Kidney (tissue), 13 donors: ENCODE measurements at regions not wholly inside any gene's neighbourhood (a gene's known extent, or its start where the extent isn't known, plus 50 kb on each side); places are given as distances from the start of the nearest gene placed in this dataset.
"Not testable (repeated sequence)": the region's sequence is repeated elsewhere in the genome, so short reads cannot be mapped to it uniquely, and the experiment has no call there.

Experiments used
- DNase-seq, 5 donors: peaks; one replicate each; pipeline ENCODE4 v3.0.0-alpha.2; 2013 to 2020
- FAIRE-seq: peaks from 2 replicates; lab custom pipeline; 2012; peaks lifted over from hg19 to GRCh38; lab: Jason Lieb, UNC
- H3K27ac ChIP-seq, 2 donors: one replicate each; pipeline ENCODE4 v1.7.0; 2013; ENCODE audit warnings: low read depth in 2 of 2, low read length in 2 of 2, inconsistent platforms in 1 of 2
- H3K27me3 ChIP-seq: one replicate; pipeline ENCODE4 v1.7.1; 2013; ENCODE audit warnings: low read length, inconsistent platforms; ENCODE audit not compliant: control insufficient read depth, insufficient read depth
- H3K36me3 ChIP-seq, 3 donors: one replicate each; pipeline versions ENCODE4 v1.7.0 to v1.7.1; 2013; ENCODE audit warnings: low read length in 3 of 3, control low read depth in 1 of 3, inconsistent platforms in 1 of 3; ENCODE audit not compliant: insufficient read depth in 3 of 3, control insufficient read depth in 2 of 3
- H3K4me1 ChIP-seq, 3 donors: one replicate each; pipeline versions ENCODE4 v1.7.0 to v1.7.1; 2013; ENCODE audit warnings: low read length in 3 of 3, inconsistent platforms in 1 of 3, low read depth in 1 of 3; ENCODE audit not compliant: control insufficient read depth in 2 of 3, insufficient read depth in 2 of 3
- H3K4me3 ChIP-seq, 3 donors: one replicate each; pipeline versions ENCODE4 v1.7.0 to v1.8.1; 2013; ENCODE audit warnings: low read length in 3 of 3, control low read depth in 1 of 3, inconsistent platforms in 1 of 3
- H3K9ac ChIP-seq, 3 donors: one replicate each; pipeline versions ENCODE4 v1.7.0 to v1.7.1; 2013; ENCODE audit warnings: low read length in 3 of 3, control low read depth in 1 of 3, inconsistent platforms in 1 of 3
- H3K9me3 ChIP-seq, 3 donors: one replicate each; pipeline versions ENCODE4 v1.7.0 to v1.7.1; 2013; ENCODE audit warnings: low read length in 3 of 3, control low read depth in 1 of 3, inconsistent platforms in 1 of 3; ENCODE audit not compliant: control insufficient read depth in 2 of 3, insufficient read depth in 1 of 3
- CTCF ChIP-seq: IDR thresholded peaks from 3 replicates; pipeline ENCODE4 v1.5.1; 2012; ENCODE audit warnings: mild to moderate bottlenecking, moderate library complexity, borderline replicate concordance; ENCODE audit not compliant: insufficient read depth; ENCODE audit errors: extremely low read depth
- intact Hi-C: fragments of 100-400 bp; cut with DNase I; formaldehyde crosslinking; loops from one replicate; pipeline ENCODE4 v1.11.1; 2022
- donor health status: control.
- donor health status: control.
- donor health status: control.
- donor health status: control.
- donor health status: control.
- donor health status: DM: yes; HTN: yes; CAD: no.
- donor health status: Normal renal cell carcinoma (clear cell type).

DNA sequence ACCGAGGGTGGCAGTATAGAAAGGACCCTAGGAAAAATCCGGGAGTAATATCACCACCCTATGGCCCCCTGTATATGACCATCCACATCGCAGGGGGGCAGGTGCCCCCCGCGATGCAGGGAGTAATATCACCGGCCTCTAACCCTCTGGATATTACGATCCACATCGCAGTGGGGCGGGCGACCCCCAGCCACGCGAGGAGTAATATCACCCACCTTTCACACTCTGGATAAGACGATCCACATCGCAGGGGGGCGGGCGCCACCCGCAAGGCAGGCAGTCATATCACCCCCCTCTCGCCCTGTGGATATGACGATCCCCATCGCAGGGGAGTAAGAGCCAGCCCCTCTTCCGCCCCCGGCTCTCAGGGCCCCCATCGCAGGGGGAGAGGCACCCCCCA lies 76.7 kb upstream of the RUBCNL start:
- H3K4me3 ChIP-seq: no peak overlapping the region
- no peaks in the 10 kb centered on the region for H3K36me3 ChIP-seq
- DNase-seq (no peak), FAIRE-seq (no peak)
- H3K27me3 ChIP-seq: no peaks in the 10 kb centered on the region
- H3K4me1 ChIP-seq: no peaks in the 10 kb centered on the region
- no peak overlapping the region for H3K9ac ChIP-seq
- intact Hi-C loops: no loop called here
- no peak overlapping the region for H3K27ac ChIP-seq
- no peaks in the 10 kb centered on the region for H3K9me3 ChIP-seq
- no peak for TF ChIP-seq CTCF

DNA sequence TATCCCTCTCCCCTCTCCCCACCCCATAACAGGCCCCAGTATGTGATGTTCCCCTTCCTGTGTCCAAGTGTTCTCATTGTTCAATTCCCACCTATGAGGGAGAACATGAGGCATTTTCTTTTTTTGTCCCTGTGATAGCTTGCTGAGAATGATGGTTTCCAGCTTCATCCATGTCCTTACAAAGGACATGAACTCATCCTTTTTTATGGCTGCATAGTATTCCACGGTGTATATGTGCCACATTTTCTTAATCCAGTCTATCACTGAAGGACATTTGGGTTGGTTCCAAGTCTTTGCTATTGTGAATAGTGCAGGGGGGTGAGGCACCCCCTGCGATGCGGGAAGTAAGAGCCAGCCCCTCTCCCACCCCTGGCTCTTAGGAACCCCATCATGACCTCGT lies 73.2 kb upstream of the RUBCNL start:
- FAIRE-seq, H3K36me3 ChIP-seq, H3K27me3 ChIP-seq, DNase-seq, H3K27ac ChIP-seq, H3K4me3 ChIP-seq, intact Hi-C loops, H3K9ac ChIP-seq, H3K9me3 ChIP-seq, H3K4me1 ChIP-seq: not testable (repeated sequence)

GRCh38 chr13:46457255-46457654 lies 70.2 kb upstream of the RUBCNL start:
- H3K27ac ChIP-seq, DNase-seq, H3K36me3 ChIP-seq, FAIRE-seq, H3K9ac ChIP-seq, H3K9me3 ChIP-seq, intact Hi-C loops, H3K4me3 ChIP-seq, H3K4me1 ChIP-seq, H3K27me3 ChIP-seq: not testable (repeated sequence)

DNA sequence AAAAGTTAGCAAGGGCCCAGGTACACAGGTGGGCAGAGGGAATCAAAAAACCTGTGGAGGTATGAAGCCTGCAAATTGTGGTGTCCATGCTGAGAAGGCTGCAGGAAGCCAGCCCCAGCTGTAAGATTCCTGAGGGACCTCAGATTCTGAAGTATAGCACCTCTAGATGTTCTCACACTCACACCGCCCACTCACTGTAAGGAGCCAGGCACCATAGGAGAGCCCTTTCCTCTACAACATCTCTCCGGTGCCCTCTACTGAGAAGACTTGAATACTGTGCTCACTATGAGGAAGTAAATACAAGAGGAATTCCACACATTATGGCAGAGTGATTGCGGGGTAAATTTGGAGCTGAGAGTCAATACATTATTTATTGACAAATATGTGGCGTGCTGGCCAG lies 68.9 kb upstream of the RUBCNL start:
- FAIRE-seq, H3K36me3 ChIP-seq, DNase-seq, H3K27ac ChIP-seq, H3K4me1 ChIP-seq, H3K4me3 ChIP-seq, H3K27me3 ChIP-seq, H3K9ac ChIP-seq, H3K9me3 ChIP-seq, intact Hi-C loops: not testable (repeated sequence)

DNA sequence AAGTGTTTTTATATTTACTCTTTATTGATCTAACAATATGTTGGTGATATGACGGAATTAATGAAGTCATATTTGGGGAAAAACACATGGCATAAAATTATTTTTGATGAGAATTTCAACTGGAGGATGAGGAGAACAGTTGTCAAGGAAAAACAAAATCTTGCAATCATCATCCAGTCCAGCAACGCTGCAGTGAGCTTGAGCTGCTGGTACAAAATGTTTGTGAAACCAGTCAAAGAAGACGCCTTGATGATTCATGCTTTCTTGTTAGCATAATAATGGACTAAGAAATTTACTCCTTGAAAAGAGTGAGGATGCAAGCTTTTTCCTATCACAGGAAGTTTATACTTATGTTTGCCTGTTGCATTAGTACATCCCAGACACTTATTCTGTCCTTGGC lies 64.1 kb upstream of the RUBCNL start:
- intact Hi-C loops, H3K9me3 ChIP-seq, H3K4me1 ChIP-seq, H3K4me3 ChIP-seq, DNase-seq, FAIRE-seq, H3K9ac ChIP-seq, H3K36me3 ChIP-seq, H3K27me3 ChIP-seq, H3K27ac ChIP-seq: not testable (repeated sequence)

DNA sequence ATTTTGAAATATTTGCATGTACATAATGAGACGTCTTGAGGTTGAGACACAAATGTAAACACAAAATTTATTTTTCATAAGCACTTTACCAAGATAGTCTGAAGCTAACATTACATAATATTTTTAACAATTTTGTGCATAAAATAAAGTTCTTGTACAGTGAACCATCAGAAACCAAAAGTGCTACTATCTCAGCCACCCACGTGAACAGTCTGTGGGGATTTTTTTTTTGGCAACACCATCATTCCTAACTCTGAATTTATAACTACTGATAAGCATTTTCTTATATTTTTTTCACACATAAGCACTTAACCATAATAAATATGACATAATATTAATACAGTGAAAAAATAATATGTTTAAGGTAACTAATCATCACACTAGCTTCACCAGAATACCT lies 62.9 kb upstream of the RUBCNL start:
- H3K36me3 ChIP-seq, intact Hi-C loops, H3K4me1 ChIP-seq, H3K4me3 ChIP-seq, H3K27me3 ChIP-seq, H3K9me3 ChIP-seq, DNase-seq, H3K27ac ChIP-seq, H3K9ac ChIP-seq: not testable (repeated sequence)
- peak; percentile 19 for FAIRE-seq

GRCh38 chr13:46448148-46448547 lies 61.1 kb upstream of the RUBCNL start:
- not testable (repeated sequence) for DNase-seq, H3K27me3 ChIP-seq

DNA sequence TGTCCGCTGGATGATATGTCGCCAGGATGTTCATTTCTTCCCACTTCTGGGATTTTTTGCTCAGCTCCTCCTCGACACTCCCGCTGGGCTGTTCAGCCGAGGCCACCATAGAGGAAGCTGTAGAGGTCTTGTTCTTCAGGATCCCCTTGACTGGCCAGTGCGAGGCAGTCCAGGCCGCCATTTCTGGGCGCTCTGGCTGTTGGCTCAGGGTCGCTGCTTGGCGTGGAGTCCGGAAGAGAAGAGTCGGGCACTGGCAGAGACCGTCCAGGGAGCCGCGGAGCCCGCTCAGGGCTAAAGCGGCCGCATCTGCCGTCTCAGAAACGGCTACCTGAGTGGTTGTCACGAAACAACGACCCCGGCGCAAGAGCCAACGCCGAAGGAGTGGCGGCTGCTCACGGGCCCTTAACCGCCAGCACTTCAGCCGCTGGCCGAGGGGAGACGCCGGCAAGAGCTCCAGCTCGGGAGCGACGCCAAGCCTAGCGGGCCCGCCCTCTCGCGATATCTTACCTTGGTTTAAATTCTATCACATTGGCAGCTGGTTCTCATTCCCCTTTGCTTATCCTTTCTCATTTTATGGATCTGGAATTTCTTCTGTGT lies 50.9 kb upstream of the RUBCNL start:
- intact Hi-C loops, H3K27me3 ChIP-seq, FAIRE-seq, H3K4me1 ChIP-seq, H3K27ac ChIP-seq, H3K36me3 ChIP-seq, H3K9me3 ChIP-seq, H3K9ac ChIP-seq, H3K4me3 ChIP-seq: not testable (repeated sequence)
- peak in 4 of 5 donors; percentile 7 to 52 (median 10) for DNase-seq

More at GRCh38 chr13:46448148-46448547, 61.1 kb upstream of the RUBCNL start:
- peak; percentile 54 for FAIRE-seq
- H3K27ac ChIP-seq, H3K4me3 ChIP-seq, H3K36me3 ChIP-seq, H3K9me3 ChIP-seq, H3K4me1 ChIP-seq, intact Hi-C loops, H3K9ac ChIP-seq: not testable (repeated sequence)
